ENCODE measurements at regions not wholly inside any gene's neighbourhood (a gene's known extent, or its start where the extent isn't known, plus 50 kb on each side); places are given as distances from the start of the nearest gene placed in this dataset.

GRCh38 chr3:25064681-25065080 lies 363.4 kb upstream of the RARB start:
- in situ Hi-C loops (cut with MboI), result no loop called here
- H3K27me3 ChIP-seq (ENCODE audit: control insufficient read depth in 2 of 2, insufficient read depth in 2 of 2, low read length in 2 of 2), result no peaks in the 10 kb centered on the region
- DNase-seq (ENCODE audit: extremely low read depth in 1 of 4, low spot score in 3 of 4) (no peak), FAIRE-seq (no peak), ATAC-seq (no peak)
- H3K9me1 ChIP-seq (ENCODE audit: control insufficient read depth, insufficient read depth, low read length), result no peaks in the 10 kb centered on the region
- no peak overlapping the region for H3K4me3 ChIP-seq
- no peaks in the 10 kb centered on the region for H3K79me2 ChIP-seq (ENCODE audit: control insufficient read depth, insufficient read depth, low read length)
- no peak overlapping the region for H3K9ac ChIP-seq (ENCODE audit: insufficient read depth in 1 of 2, low read depth in 2 of 2, low read length in 2 of 2)
- WGBS (ENCODE audit: insufficient coverage, low coverage, missing lambda C conversion rate), result 3% methylated on average over 2 of the region's 2 CpGs
- H3K4me1 ChIP-seq (replicated peaks in 1 of 2; ENCODE audit: control insufficient read depth in 2 of 2, insufficient read depth in 2 of 2, low read length in 2 of 2), result no peaks in the 10 kb centered on the region
- no TSS peak for BruUV-seq (replicated peaks)
- POLR2A ChIA-PET, result no interaction called here
- no peak overlapping the region for H3K27ac ChIP-seq (ENCODE audit: extremely low read depth, low read depth, low read length)
- no peak overlapping the region for H3K4me2 ChIP-seq (ENCODE audit: insufficient read depth, low read length)
- H4K20me1 ChIP-seq (replicated peaks; ENCODE audit: control insufficient read depth, insufficient read depth, low read length), result no peaks in the 10 kb centered on the region
- CTCF ChIA-PET (ENCODE audit: low intra/inter-chr PET ratio), result no interaction called here
- intact Hi-C loops (cut with micrococcal nuclease), result no loop called here
- no peak overlapping the region for H2AFZ ChIP-seq (ENCODE audit: low read depth, low read length)
- no peaks in the 10 kb centered on the region for H3K36me3 ChIP-seq (ENCODE audit: control insufficient read depth, insufficient read depth, low read length)
- no peaks in the 10 kb centered on the region for H3K9me3 ChIP-seq (replicated peaks; ENCODE audit: control insufficient read depth, insufficient read depth, low read depth, low read length)
- TF ChIP-seq CLOCK (CRISPR knock-in tag; IDR thresholded peaks at IDR 0.05; ENCODE audit: borderline replicate concordance), result no peak
- no peak for TF ChIP-seq POLR3A (IDR thresholded peaks at IDR 0.05; ENCODE audit: borderline replicate concordance, extremely low read depth, insufficient read depth, insufficient read length)
- no peak for TF ChIP-seq ZBTB5 (IDR thresholded peaks at IDR 0.05)
- TF ChIP-seq ZNF311 (CRISPR knock-in tag; IDR thresholded peaks at IDR 0.05), result no peak
- TF ChIP-seq E2F1 (CRISPR knock-in tag; IDR thresholded peaks at IDR 0.05), result no peak
- TF ChIP-seq FOXO4 (CRISPR knock-in tag; IDR thresholded peaks at IDR 0.05), result no peak
- no peak for TF ChIP-seq USF1 (CRISPR knock-in tag; IDR thresholded peaks at IDR 0.05)
- no peak for TF ChIP-seq ZNF778 (CRISPR knock-in tag; IDR thresholded peaks at IDR 0.05)
- no peak for TF ChIP-seq HSF4 (CRISPR knock-in tag; IDR thresholded peaks at IDR 0.05; ENCODE audit: borderline replicate concordance)
- no peak for TF ChIP-seq PRMT5 (CRISPR knock-in tag; IDR thresholded peaks at IDR 0.05)
- TF ChIP-seq KLF13 (tag; IDR thresholded peaks at IDR 0.05; ENCODE audit: borderline replicate concordance, low read depth), result no peak
- TF ChIP-seq ZNF280B (CRISPR knock-in tag; IDR thresholded peaks at IDR 0.05), result no peak

Measured in K562 (cell line).